COLO829 (cell line): ENCODE measurements at regions not wholly inside any gene's neighbourhood (a gene's known extent, or its start where the extent isn't known, plus 50 kb on each side); places are given as distances from the start of the nearest gene placed in this dataset.
"Not testable (repeated sequence)": the region's sequence is repeated elsewhere in the genome, so short reads cannot be mapped to it uniquely, and the experiment has no call there.

Experiments
- DNase-seq: peaks from one replicate; pipeline ENCODE4 v3.0.0; 2012; ENCODE audit warnings: low spot score

DNA sequence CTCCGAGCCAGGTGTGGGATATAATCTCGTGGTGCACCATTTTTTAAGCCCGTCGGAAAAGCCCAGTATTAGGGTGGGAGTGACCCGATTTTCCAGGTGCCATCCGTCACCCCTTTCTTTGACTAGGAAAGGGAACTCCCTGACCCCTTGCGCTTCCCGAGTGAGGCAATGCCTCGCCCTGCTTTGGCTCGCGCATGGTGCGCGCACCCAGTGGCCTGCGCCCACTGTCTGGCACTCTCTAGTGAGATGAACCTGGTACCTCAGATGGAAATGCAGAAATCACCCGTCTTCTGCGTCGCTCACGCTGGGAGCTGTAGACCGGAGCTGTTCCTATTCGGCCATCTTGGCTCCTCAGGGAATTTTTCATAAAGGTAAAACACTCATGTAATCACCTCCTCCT, 63.9 kb downstream of the RWDD3 start:
- not testable (repeated sequence) for DNase-seq

DNA sequence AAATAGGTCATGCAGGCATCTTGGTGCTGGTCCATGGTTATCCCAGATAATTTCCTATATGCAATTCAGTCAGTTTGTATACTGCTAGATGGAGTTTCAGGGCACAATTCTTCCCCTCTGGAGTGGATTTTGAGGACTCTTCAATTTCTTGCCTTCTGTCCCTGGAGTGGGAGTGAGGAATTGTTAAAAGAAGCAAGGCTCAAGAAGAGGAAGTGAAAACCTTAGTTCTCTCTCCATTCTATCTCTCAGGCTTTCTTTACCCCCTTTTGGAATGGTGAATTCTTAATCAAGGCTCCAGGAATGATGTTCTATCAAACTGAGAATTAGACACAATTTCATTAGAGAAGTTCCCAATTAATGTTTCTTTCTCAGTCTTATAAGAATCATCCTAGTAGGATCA, 67.1 kb downstream of the RWDD3 start:
- DNase-seq = no peak

GRCh38 chr1:95301614-95302013, 67.6 kb downstream of the RWDD3 start:
- no peak for DNase-seq

DNA sequence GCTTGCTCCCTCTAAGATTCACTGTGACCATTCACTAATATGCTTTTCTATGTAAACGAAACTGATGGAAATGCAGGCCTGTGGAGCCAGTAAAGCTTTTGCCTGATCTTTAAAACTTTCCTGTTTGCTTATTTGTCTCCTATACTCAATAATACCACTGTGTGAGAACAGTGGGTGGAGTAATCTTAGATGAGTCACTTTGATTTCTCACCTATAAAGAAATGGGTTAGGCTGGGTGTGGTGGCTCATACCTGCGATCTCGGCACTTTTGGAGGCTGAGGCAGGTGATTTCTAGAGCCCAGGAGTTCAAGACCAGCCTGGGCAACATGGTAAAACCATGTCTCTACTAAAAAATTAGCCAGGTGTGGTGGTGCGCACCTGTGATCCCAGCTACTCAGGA, 70.8 kb downstream of the RWDD3 start:
- DNase-seq = no peak

- no peak for DNase-seq
Observed at GRCh38 chr1:95308276-95309030, 74.4 kb downstream of the RWDD3 start.

GRCh38 chr1:95309031-95309471, 75.0 kb downstream of the RWDD3 start:
- DNase-seq = peak; percentile 25

DNA sequence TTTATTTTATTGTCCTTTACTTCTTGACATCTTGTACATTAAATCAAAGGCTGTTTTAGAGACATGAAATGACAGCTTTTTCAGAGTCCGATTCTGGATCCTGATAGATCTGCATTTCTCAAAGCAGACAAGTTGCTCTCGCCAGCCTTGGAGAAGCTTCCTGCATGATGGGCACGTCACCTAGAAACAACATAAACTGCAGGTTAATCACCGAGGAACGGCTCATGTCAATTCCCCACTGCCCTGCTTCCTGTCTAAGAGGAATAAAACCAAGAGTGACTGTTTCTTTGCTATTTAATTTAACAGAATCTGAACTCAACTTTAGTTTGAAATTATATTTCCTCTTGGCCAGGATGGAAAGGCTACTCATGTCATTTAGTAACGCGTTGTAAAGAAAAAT, 77.0 kb downstream of the RWDD3 start:
- DNase-seq = no peak

- no peak for DNase-seq
Observed at GRCh38 chr1:95311762-95312161, 77.8 kb downstream of the RWDD3 start.

- DNase-seq = no peak
Observed at GRCh38 chr1:95312181-95312580, 78.2 kb downstream of the RWDD3 start.

DNA sequence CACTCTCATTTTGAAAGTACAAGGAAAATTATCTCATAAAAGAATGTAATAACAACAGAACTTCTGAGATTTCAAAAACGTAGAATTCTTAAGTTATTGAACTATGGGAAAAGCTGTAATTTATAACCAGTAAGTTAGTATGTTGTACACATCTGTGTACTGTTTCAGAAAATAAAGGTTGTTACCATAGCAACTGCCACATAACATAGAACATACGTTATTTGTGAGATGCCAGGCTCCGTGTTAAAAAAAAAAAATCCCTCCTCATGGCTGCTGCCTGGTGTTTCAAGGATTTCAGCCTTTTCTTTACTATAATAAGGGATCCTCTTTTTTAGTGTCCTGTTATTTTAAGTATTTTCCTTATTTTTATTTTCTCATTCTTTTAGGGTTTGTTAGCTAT, 79.5 kb downstream of the RWDD3 start:
- no peak for DNase-seq

GRCh38 chr1:95321531-95321930, 87.5 kb downstream of the RWDD3 start:
- DNase-seq = no peak

GRCh38 chr1:95323123-95323522, 89.1 kb downstream of the RWDD3 start:
- DNase-seq = peak; percentile 2

GRCh38 chr1:95325349-95325748, 91.3 kb downstream of the RWDD3 start:
- no peak for DNase-seq

DNA sequence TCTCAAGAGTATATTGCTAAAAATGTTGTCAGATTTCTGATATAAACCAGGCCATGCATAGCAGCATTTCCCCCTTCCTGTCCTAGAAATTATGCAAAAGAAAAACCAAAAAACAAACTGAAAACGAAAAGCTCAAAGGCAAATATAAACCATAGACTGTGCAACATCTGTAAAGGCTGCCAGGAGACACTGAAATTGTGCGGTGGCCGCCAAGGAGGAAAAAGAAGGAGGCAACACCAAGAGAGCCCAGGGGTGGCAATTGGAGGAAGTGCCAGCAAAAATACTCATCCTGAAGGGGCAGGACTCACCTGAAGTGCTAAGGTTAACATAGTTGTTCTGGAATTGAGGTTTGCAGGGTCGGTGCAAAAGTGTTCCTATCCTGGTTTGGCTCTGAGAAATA, 92.0 kb downstream of the RWDD3 start:
- DNase-seq = no peak

- no peak for DNase-seq
Observed at GRCh38 chr1:95332754-95333153, 98.7 kb downstream of the RWDD3 start.

GRCh38 chr1:95339377-95339776, 105.4 kb downstream of the RWDD3 start:
- DNase-seq = no peak

GRCh38 chr1:95340061-95340460, 106.1 kb downstream of the RWDD3 start:
- no peak for DNase-seq

DNA sequence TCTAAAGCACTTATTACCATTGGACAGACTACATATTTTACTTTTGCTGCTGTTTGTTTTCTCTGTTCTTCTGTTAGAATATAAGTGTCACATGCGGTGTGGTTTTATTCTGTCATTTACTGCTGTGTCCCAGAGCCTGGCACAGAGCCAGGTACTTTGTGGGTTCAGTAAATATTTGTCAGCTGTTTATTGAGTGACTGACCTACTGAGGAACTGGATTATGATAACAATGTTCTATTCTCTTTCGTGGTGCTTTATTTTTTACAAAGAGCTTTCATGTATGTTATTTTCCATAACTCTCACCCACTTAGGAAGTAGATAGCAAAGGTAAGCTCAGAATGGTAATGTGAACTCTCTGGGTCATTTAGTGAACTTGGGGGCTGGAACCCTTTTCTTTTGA, 118.8 kb downstream of the RWDD3 start:
- DNase-seq = no peak

GRCh38 chr1:95353194-95353593, 119.2 kb downstream of the RWDD3 start:
- no peak for DNase-seq

DNA sequence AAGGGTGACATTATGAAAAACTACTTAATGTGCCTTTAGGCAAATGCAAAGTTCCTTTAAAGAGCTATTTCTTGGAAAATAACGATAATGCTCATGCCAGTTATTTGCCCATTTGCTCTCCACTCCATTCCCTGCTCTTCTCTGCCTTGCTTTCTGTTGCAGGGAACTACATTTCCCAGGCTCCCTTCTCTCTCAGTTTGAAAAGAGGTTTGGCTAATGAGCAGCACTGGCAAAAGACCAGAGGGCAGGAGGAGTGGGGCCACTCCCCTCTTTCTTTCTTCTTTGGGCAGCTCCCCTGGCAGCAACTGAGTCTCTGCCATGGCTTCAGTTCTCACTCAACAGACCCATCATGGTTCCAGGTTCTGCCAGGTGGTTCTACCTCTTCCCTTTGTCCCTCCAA, 130.5 kb downstream of the RWDD3 start:
- no peak for DNase-seq

- DNase-seq = no peak
Observed at GRCh38 chr1:95366498-95366897, 132.5 kb downstream of the RWDD3 start.

DNA sequence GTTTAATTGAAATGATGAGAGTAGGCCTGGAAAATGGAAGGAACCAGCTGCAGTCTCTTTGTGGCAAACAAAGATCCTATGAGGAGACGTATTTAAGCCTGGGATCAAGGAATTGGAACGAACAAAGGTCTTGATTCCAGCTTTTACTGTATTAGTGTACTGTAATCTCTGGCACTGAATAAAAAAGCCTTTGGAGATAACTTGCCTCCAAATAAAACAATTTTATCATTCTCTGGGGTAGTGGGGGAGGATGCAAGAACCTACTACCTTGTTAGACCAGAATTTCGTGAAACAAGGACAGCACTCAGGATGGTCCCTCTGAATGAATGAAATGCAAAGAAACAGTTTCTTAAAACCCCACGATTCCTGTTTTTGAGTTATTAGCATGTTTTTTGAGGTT, 134.2 kb downstream of the RWDD3 start:
- no peak for DNase-seq

DNA sequence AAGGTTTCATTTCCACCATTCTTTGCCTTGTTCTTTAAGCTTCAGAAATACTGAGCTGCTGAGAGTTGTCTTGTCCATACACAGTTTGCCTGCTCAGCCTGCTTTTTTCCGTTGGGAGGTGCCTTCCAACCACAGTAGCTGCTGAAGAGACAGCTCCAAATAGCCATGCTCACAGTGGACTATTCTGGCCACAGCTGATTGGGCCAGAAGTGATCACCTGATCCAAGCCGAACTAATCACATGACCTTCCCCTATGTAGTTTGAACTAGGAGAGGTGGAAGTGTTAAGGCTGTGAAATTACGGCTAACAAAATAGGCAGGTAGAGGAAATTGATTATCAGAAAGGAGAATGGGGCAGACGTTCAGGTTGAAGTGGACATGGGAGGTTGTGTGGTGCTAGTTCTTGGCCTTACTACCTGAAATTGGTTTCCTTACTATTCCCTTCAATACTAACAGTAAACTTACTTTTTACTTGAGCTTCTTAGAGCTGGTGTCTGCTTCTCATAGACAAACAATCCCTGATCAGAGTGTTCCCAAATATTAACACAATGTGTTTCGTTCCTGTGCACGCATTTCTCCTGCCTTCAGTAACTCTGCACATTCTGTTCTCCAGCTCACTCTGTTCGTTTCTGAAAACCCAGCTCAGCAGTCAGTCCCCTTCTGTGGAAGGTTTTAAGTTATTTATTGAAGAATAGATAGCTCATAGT, 136.1 kb downstream of the RWDD3 start:
- DNase-seq = no peak
